ENCODE measurements at regions not wholly inside any gene's neighbourhood (a gene's known extent, or its start where the extent isn't known, plus 50 kb on each side); places are given as distances from the start of the nearest gene placed in this dataset.

DNA sequence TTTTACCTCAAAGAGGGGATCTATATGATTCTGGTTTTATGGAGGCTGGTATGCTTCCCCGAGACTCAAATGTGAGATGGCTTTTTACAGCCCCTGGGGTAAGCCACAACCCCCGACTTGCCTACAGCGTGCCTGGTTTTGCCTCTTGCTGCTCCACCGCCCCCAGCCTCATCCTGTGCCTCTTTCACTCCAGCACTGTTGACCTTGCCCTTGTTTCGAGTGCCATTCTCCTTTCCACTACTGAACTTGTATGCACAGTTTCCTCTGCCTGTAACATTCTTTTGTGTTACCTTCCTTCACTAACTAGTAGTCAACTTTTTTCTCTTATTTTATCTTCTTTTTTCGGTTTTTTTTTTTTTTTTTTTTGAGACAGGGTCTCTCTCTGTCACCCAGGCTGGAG is 219.0 kb upstream of the ZBED5 start:
- peak; percentile 7 for DNase-seq

DNA sequence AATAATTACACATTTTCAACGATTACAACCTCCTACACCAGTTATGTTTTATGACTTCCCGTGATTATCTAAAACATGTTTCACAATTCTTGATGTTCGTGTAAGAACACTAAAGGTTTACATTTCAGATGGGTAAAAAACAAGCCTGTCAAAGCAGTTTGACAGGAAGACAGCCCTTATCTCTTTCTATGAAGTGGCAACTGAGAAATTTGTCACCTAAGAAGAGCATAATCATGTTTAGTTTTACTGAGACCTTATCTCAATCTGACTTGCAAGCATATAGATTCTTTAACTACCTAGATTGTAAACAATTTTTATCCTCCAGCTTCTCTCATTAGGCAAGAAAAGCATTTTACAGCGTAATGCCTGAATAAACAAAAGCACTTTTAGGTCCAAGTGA is 218.4 kb upstream of the ZBED5 start:
- DNase-seq = no peak

DNA sequence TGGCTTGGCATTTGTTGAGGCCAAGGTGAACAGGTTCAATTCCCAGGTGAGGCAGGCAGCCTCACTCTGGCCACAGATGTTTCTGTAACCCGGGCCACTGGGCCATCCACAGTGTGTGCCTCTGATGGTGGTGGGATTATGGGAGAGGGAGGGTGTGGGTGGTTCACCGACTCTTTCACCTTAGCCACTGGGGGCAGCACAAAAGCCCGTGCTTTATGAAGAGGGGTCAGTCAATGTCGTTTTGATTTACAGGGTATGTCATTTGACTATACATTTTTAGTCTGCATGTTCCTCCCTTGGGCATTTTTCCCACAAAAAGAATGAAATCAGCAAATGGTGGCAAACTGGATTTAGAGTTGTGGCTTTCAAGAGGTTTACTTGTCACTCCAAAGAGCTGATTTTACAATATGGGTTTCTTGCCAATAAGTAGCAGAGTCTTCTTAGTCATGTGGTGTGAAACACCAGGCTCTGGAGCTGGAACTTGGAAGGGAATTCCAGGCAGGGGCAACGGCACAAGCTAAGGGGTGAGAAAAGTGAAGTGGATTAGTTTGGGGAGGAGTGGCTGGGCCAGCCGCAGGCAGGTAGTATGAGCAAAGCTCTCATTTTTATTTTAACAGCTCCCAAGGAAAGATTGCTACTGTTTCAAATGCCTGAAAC is 217.8 kb upstream of the ZBED5 start:
- no peak for DNase-seq

DNA sequence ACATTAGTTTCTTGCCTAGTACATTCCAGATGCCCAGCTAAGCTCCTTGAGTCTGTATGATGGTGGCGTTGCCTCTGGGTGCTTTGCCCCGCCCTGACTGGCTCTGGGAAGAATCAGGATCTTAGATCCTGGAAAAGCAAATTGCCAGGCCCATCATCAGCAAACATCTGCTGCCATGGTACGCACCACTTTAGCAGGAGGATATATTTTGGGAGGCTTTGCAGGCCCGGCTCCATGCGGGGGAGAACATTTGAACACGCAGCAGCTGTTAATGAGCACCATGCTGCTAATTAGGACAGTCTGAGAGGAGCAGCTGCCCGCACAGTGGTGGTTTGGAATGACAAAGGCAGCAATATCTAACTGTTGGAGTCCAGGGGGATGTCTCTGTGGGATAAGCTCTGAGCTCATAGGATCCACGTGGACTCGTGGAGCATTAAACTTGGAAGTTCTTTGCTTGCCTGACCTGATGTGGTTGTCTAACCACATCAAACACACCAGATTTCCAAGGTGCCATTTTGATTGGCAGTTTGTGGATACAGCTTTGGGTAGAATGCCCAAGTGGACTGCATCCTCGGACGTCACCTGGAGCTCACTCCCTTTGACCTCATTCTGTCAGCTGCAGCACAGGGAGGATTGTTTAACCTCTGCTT is 217.0 kb upstream of the ZBED5 start:
- DNase-seq = no peak

DNA sequence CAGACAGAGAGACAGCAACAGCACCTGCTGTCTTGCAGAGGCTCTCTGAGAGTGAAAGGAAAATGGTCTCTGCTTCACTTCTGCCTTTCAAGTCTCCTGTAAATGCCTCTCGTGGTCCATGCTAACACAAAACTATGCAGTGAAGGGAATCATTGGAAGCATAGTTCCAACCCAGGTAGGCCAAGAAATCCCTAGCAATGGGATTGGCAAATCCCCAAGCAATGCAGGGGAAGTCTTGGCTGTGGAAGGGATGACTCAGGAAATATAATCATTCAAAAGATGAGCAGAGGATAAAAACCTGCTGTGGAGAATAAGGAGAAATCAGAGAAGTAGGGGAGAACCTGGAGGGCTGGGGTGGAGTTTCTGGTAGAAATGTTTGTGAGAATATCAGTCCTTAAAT is 216.1 kb upstream of the ZBED5 start:
- DNase-seq = no peak

GRCh38 chr11:11072067-11072466 is 214.2 kb upstream of the ZBED5 start:
- no peak for DNase-seq

- DNase-seq = no peak
These were observed 213.6 kb upstream of the ZBED5 start for GRCh38 chr11:11071486-11071885.

- no peak for DNase-seq
These were observed 213.1 kb upstream of the ZBED5 start for GRCh38 chr11:11070976-11071375.

GRCh38 chr11:11069841-11070835 is 212.3 kb upstream of the ZBED5 start:
- DNase-seq = no peak

DNA sequence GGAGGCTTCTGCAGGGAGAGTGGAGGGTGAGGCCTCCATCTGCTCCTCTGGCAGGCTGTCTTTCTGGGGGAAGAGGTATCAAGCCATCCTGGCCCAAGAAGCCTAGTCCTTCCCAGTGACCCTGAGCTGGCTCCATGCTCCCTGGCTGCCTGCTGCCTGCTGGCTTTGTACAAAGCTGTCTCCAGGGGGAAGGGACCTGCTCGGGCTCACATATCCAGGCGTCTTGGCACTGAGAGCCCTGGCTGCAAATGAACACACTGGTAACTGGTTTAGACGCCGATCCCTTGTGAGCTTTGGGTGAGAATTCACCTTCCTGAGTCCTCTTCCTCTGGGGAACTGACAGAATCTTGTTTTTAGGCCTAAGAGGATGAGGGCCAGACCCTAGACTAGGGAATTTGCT is 210.3 kb upstream of the ZBED5 start:
- DNase-seq = no peak

DNA sequence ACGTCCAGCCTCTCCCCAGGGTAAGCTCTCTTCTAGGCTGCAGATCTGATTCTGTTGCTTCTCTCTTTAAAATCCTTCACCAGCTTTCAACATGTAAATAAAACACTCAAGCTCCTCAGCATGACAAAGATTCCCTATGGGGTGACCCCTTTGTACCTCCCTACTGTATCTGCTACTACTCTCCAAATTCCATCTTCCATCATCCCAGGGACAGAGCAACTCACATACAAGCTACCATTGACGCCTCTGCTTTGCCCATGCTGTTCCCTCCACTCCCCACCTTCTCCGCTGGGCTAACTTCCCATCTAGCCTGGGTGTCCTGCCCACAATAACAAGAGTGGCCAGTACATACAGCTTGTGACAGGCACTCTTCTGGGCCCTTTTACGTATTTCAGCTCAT is 207.5 kb upstream of the ZBED5 start:
- DNase-seq = no peak

DNA sequence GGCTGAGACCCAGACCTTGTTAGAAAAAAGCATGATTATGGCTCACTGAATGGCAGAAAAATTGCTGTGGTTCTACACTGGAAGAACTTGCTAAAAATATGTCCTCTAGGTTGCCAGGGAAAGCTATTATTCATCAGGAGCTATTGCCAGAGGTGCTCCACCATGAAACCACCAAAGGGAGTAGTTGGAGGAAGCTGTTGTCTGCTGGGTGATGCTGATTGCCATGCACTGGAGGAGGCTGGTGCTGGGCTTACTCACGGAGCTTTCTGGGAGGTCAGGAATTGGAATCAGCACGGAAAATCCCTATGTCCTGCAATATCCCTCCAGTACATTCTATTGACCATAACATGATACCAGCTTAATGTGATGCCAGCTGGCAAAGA is 199.6 kb upstream of the ZBED5 start:
- DNase-seq = no peak

DNA sequence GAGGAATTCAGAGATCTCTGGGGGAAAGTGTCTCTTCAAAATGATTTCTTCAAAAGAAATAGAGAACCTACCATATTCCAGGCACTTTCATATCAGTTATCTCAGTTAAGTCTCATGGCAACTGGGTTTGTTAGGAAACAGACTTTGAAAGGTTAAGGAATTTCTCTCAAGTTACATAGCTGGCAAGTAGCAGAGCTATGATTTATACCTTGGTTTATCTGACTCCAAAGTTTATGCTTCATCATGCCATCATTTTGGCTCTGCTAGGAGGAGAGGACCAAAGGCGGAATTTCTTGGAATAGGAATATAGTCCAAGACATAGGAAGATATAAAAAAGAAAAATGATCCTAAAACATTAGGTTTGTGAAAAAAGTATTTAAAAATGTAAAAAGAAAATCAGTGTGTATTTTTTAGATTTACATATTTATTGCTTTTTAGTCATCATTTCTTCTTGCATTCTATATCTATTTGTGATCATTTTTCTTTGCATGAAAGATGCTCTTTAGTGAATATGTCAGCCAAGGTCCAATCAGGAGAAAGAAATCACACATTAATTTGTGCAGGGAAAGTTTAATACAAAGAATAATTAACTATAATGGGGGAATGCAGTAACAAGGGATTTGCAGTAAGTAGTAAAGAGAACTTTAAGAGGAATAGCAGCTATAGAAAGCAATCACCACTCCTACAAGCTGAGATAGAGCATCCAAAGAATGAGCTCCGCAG is 199.1 kb upstream of the ZBED5 start:
- no peak for DNase-seq

DNA sequence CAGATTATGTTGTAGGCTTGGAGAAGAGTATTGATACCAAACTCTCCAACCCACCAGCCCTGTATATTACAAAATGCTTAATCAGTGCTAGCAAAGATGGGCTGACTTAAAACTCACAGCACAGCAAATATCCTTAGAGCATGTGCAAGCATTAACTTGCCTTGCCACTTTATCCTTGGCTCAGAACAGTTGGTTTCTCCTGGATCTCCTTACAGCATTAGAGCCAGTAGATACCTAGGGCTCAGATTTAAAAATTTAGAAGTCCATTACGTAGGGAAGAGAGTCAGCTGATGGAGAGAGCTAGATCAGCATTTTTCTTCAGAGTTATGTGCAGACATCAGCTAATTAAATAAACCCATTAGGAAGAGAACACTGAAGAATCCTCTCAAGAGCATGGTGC is 198.5 kb upstream of the ZBED5 start:
- DNase-seq = no peak

DNA sequence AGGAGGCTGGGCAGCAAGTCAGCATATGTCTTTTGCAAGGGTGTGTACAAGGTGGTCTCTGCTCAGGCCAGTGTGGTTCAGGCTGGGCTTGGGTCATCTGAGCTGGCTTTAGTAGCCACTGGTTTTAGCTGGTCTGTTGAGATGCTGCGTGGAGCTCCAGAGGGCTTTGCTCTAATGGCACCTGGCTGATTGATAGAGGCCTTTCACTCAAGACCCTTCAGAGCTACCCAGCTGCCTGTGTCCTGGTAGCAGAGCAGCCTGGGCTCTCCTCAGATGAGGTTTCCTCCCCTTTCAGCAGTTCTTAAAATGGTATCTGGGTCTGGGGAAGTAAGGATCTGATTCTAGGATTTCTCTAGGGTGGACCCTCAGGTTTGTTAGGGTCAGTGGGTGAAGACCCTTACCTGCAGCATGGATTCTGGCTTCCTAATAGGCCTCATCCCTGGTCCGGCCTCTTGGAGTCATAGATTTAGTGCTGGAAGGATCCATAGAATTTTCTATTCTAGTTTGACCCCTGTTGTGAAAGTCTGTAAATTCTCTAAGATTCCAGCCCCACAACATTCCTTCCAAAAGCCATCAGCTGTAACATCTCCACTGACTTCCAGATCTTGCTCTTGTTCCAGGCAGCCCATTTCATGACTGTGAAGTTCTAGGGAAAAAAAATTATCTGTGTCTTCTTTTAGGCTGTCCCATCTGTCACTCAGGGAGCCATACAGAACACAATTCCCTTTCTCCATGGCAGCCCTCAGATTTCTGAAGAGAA is 190.2 kb upstream of the ZBED5 start:
- DNase-seq = no peak

DNA sequence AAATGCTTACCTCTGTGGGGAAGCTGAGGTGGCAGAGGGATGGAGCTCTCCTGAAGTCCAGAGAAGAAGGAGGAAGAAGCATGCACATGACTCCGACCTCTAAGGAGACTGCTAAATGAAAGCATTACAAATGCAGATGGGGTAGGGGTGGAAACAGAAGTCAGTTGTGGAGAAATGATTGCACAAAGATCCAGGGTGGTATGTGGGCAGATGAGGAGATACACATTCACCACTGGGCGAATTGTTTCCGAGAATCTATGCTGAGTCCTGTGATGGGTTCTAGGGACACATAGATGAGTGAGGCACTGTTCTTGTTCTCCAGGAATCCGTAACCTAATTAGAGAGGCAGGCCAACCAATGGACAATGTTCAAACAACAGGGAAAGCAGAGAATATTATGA is 188.9 kb upstream of the ZBED5 start:
- no peak for DNase-seq

DNA sequence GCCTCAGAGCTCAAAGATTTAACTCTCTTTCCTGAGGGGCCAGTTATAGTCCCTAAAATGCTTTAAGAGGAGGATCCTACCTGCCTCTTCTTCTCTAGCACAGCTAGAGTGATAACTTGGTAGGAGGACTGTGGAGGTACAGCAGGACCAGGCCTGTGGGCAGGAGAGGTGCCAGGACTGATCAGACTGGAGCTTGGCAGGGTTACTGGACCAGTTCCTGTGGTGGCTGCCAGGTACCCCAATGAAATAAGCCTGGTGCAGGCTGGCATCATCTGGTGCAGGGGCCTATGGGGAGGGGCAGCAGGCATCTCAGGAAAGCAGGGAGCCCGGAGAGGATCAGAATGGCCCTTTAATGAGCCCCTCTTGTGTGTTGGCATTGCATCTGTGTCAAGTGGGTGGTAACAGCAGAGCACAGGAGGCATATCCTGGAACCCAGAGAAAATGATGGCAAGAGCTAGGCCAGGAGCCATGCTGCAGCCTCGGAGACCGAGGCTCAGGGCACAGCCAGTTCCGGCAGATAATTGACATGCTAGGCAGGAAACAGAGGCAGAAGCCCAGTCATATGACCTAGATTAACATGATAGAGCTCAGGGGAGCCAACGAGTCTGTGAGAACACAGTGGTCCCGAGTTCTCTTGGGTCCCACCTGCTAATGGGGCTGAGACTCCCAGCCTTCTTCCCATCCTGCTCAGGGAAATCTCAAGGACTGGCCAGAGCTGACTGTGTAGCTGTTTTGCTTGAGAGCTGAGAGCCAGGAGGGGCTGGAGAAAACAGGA is 187.5 kb upstream of the ZBED5 start:
- DNase-seq = no peak

DNA sequence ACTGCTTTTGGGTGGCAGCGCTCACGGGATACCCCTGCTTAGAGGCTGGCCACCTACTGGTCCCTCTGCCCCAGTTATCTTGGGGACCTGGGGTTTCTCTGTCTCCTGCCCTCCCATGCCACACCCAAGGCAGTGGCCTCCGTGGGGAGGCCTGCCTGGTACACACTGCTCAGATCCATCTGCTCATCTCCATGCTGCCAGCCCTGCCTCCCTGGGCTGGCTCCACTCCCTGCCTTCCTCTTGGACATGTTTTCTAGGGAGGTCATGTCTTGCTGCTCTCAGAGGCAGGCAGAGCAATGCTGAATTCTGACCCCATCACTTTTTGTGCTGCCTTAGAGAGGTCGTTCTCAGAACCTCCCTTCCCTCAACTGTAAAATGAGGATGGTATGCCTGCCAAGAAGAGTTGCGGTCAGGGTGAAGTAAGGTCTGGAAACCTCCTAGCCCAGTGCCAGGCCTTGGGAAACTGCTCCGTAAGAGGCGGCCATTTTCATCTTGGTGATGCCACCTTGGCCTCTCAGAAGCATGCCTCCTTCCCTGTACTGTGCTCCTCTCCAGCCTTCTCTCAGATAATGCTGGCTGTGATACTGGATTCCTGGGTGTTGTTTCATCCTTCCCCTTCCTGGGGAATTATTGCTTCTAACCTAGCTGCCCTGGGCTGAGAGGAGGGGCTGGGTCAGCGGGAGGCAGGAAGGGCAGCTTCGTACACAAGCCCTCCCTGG is 186.4 kb upstream of the ZBED5 start:
- no peak for DNase-seq

DNA sequence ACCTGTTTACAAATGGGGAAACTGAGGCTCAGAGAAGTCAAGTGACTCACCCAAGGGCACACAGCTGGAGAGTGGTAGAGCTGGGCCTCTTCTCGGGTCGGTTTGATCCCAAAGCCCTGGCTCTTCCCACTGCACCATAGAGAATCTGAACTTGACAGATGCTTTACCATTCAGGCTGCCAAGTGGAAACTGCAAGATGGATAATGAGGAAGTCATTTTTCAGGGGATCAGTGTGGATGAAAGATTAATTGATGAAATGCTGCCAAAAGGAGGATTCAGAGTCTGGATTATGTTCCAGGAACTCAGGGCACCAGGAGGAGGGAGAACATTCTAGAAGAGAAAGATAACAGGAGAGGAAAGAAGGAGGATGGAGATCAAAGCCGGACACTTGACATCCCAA is 185.9 kb upstream of the ZBED5 start:
- no peak for DNase-seq

- no peak for DNase-seq
These were observed 181.5 kb upstream of the ZBED5 start for GRCh38 chr11:11039208-11039965.
